Panc1 (cell line): ENCODE measurements at regions not wholly inside any gene's neighbourhood (a gene's known extent, or its start where the extent isn't known, plus 50 kb on each side); places are given as distances from the start of the nearest gene placed in this dataset.

Experiments
- ATAC-seq: fragments of 200-7000 bp; cut with Tn5 transposase; 2 replicates; pipeline ENCODE4 v1.9.1; 2020; ENCODE audit warnings: mild to moderate bottlenecking, moderate library complexity
- BruUV-seq: library from RNA; stranded (reverse); fragments of 400-500 nt; replicated peaks from 2 replicates; lab custom pipeline; 2021; lab: Mats Ljungman, UMichigan
- CTCF ChIA-PET: fragments of 300-600 bp; sonication (Branson Sonifier 250); formaldehyde crosslinking; loops from one replicate; lab custom pipeline; 2022; ENCODE audit warnings: antibody characterized with exemption; lab: Charles Lee
- POLR2A ChIA-PET: fragments of 300-600 bp; sonication (Branson Sonifier 250); formaldehyde crosslinking; loops from one replicate; lab custom pipeline; 2022; ENCODE audit warnings: antibody characterized with exemption; lab: Charles Lee
- DNase-seq: peaks from one replicate; pipeline ENCODE4 v3.0.0-alpha.2; 2010; ENCODE audit warnings: low read depth, low spot score
- H3K27ac ChIP-seq: 2 replicates; pipeline ENCODE4 v1.5.1; 2011; ENCODE audit warnings: mild to moderate bottlenecking, low read length, inconsistent platforms
- H3K27me3 ChIP-seq: fragments of 200-500 bp; sonication (Bioruptor generic); 2 replicates; pipeline ENCODE4 v1.6.0; 2014; ENCODE audit warnings: low read length, inconsistent platforms; ENCODE audit not compliant: control insufficient read depth, insufficient read depth
- H3K36me3 ChIP-seq: fragments of 200-500 bp; sonication (Bioruptor generic); 2 replicates; pipeline ENCODE4 v1.5.1; 2014; ENCODE audit warnings: inconsistent platforms, mild to moderate bottlenecking, low read length, moderate library complexity; ENCODE audit not compliant: control insufficient read depth, insufficient read depth
- H3K4me1 ChIP-seq: 2 replicates; pipeline ENCODE4 v1.5.1; 2011; ENCODE audit warnings: inconsistent platforms, mild to moderate bottlenecking, low read length, moderate library complexity; ENCODE audit not compliant: control insufficient read depth, insufficient read depth
- H3K4me3 ChIP-seq, 2 experiments: 2 replicates each; pipeline ENCODE4 v1.5.1; 2011 to 2012; ENCODE audit warnings: low read depth in 2 of 2, low read length in 2 of 2, mild to moderate bottlenecking in 2 of 2, inconsistent platforms in 1 of 2, moderate library complexity in 1 of 2
- H3K9me3 ChIP-seq: fragments of 200-500 bp; sonication (Bioruptor generic); 2 replicates; pipeline ENCODE4 v1.5.1; 2014; ENCODE audit warnings: low read depth, mild to moderate bottlenecking, inconsistent platforms, low read length, moderate library complexity; ENCODE audit not compliant: control insufficient read depth, insufficient read depth
- CTCF ChIP-seq: fragments of 450-650 bp; IDR thresholded peaks from 2 replicates; pipeline ENCODE4 v1.5.1; 2017; ENCODE audit warnings: mild to moderate bottlenecking
- POLR2AphosphoS5 ChIP-seq: IDR thresholded peaks from 2 replicates; pipeline ENCODE4 v1.6.1; 2012; ENCODE audit warnings: mild to moderate bottlenecking, low read depth, low read length, moderate library complexity
- SIN3A ChIP-seq: IDR thresholded peaks from 2 replicates; pipeline ENCODE4 v1.6.1; 2012; ENCODE audit warnings: low read depth, mild to moderate bottlenecking, low read length, moderate library complexity, borderline replicate concordance; ENCODE audit not compliant: insufficient read depth
- TCF7L2 ChIP-seq: IDR thresholded peaks from 2 replicates; pipeline ENCODE4 v1.6.1; 2011; ENCODE audit warnings: mild to moderate bottlenecking, low read depth, low read length, inconsistent platforms
- in situ Hi-C: cut with HindIII; loops from 2 replicates; pipeline ENCODE4 v1.10.0; 2016; ENCODE audit warnings: low sequenced_read_pairs, low pct_unique_long_range_greater_than_20kb
- intact Hi-C: fragments of 100-400 bp; cut with micrococcal nuclease; formaldehyde crosslinking; loops from one replicate; pipeline ENCODE4 v1.10.0; 2022; ENCODE audit not compliant: unreplicated experiment
- TF ChIP-seq, protein P1 (sequence below), 2 experiments: IDR thresholded peaks; 2 replicates each; pipeline ENCODE4 v1.6.1; 2011 to 2012; ENCODE audit warnings: low read depth in 2 of 2, control low read depth in 1 of 2, low read length in 1 of 2, mild to moderate bottlenecking in 1 of 2, moderate library complexity in 1 of 2; ENCODE audit not compliant: insufficient read depth in 1 of 2

DNA sequence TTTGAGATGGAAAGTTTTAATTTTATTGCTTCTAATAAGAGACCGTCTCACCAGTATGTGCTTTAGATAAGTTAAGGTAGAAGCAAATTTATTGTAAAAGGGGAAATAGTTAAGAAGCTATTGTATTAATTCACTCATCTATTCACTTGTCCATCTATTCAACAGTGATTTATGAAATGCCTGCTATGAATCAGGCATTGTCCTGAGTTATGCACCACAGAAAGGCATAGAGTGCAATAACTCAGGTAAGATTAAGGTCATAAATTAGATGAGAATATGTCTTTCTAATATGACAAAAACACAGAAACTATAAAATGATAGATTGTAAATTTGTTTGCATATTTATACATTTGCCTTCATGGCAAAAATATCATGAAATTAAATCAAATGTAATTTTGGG lies 379.3 kb upstream of the PCDH15 start:
- no peak for ATAC-seq
- DNase-seq = no peak
- POLR2A ChIA-PET = no interaction called here
- intact Hi-C loops = no loop called here
- H3K27ac ChIP-seq = no peak overlapping the region
- H3K36me3 ChIP-seq = no peaks in the 10 kb centered on the region
- H3K9me3 ChIP-seq = no peaks in the 10 kb centered on the region
- H3K27me3 ChIP-seq = no peaks in the 10 kb centered on the region
- H3K4me1 ChIP-seq = no peaks in the 10 kb centered on the region
- no peak overlapping the region for H3K4me3 ChIP-seq
- CTCF ChIA-PET = no interaction called here
- in situ Hi-C loops = no loop called here
- TF ChIP-seq CTCF (no peak), SIN3A (no peak), TCF7L2 (no peak), POLR2AphosphoS5 (no peak)
- TF ChIP-seq, protein P1, sequence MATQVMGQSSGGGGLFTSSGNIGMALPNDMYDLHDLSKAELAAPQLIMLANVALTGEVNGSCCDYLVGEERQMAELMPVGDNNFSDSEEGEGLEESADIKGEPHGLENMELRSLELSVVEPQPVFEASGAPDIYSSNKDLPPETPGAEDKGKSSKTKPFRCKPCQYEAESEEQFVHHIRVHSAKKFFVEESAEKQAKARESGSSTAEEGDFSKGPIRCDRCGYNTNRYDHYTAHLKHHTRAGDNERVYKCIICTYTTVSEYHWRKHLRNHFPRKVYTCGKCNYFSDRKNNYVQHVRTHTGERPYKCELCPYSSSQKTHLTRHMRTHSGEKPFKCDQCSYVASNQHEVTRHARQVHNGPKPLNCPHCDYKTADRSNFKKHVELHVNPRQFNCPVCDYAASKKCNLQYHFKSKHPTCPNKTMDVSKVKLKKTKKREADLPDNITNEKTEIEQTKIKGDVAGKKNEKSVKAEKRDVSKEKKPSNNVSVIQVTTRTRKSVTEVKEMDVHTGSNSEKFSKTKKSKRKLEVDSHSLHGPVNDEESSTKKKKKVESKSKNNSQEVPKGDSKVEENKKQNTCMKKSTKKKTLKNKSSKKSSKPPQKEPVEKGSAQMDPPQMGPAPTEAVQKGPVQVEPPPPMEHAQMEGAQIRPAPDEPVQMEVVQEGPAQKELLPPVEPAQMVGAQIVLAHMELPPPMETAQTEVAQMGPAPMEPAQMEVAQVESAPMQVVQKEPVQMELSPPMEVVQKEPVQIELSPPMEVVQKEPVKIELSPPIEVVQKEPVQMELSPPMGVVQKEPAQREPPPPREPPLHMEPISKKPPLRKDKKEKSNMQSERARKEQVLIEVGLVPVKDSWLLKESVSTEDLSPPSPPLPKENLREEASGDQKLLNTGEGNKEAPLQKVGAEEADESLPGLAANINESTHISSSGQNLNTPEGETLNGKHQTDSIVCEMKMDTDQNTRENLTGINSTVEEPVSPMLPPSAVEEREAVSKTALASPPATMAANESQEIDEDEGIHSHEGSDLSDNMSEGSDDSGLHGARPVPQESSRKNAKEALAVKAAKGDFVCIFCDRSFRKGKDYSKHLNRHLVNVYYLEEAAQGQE (IDR thresholded peaks at IDR 0.05; ENCODE audit: insufficient read depth in 1 of 2, low read depth in 2 of 2, low read length in 1 of 2) = no peak
- no TSS peak for BruUV-seq

- DNase-seq (no peak), ATAC-seq (no peak)
- no TSS peak for BruUV-seq
- H3K9me3 ChIP-seq = no peaks in the 10 kb centered on the region
- intact Hi-C loops = loop anchor here (10.0 kb wide), 1 partner anchor 60 kb away; no protein-coding TSS in a partner anchor
- no peak for TF ChIP-seq TCF7L2
- TF ChIP-seq CTCF = peak; percentile 38
- no peak overlapping the region for H3K4me3 ChIP-seq
- in situ Hi-C loops = no loop called here
- no peak overlapping the region for H3K27ac ChIP-seq
- H3K36me3 ChIP-seq = no peaks in the 10 kb centered on the region
- no peaks in the 10 kb centered on the region for H3K4me1 ChIP-seq
- CTCF ChIA-PET = interaction anchor here (0.7 kb wide), 1 partner anchor 83 kb away, joined by 3 read pairs; no protein-coding TSS in a partner anchor
- no peaks in the 10 kb centered on the region for H3K27me3 ChIP-seq
- POLR2A ChIA-PET = no interaction called here
These were observed 373.4 kb upstream of the PCDH15 start for GRCh38 chr10:55174419-55174818.
